ENCODE measurements at regions not wholly inside any gene's neighbourhood (a gene's known extent, or its start where the extent isn't known, plus 50 kb on each side); places are given as distances from the start of the nearest gene placed in this dataset.

DNA sequence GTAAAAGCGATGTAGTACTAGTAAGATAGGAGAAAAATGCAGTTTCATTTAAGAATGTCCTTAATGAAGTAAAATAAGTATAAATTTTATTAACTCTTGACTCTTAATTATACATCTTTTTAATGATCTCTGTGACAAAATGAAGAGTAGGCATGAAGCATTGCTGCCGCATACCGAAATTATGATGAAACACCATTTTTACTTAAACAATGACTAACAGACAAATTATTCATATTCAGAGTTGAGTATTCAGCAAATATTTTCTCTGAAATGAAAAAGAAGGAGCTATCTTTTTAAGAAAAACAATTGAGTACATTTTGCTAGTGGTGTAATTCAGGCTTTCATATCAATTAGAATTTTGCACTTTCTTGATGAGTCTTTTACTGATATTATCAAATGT is 150.6 kb upstream of the DOCK10 start:
- H3K9me3 Mint-ChIP-seq = no peaks in the 10 kb centered on the region
- Histone ChIP-seq H3K27ac (ENCODE audit: low read depth, low read length) (no peak overlapping the region), H3K27me3 (ENCODE audit: control insufficient read depth, insufficient read depth, low read length, poor library complexity, severe bottlenecking) (no peaks in the 10 kb centered on the region), H3K9ac (ENCODE audit: extremely low read depth, low read length, poor library complexity, severe bottlenecking) (no peak overlapping the region), H3K4me1 (ENCODE audit: control insufficient read depth, insufficient read depth, low read length) (no peaks in the 10 kb centered on the region), H3K9me3 (ENCODE audit: control insufficient read depth, low read length) (no peaks in the 10 kb centered on the region), H3K4me3 (ENCODE audit: low read length) (no peak overlapping the region), H3K36me3 (ENCODE audit: control insufficient read depth, insufficient read depth, low read length) (no peaks in the 10 kb centered on the region)
- no peaks in the 10 kb centered on the region for H3K4me1 Mint-ChIP-seq
- WGBS, 2 experiments (ENCODE audit: insufficient coverage in 1 of 2, insufficient read length in 1 of 2) = 89% methylated on average over 3 of the region's 3 CpGs; no CpG with 5 or more reads in 1 of the 2 experiments
- no peak overlapping the region for H3K27ac Mint-ChIP-seq
- H3K36me3 Mint-ChIP-seq (ENCODE audit: low read depth) = no peaks in the 10 kb centered on the region
- no peak overlapping the region for H3K4me3 Mint-ChIP-seq
- DNase-seq = no peak
- no peaks in the 10 kb centered on the region for H3K27me3 Mint-ChIP-seq (ENCODE audit: insufficient read depth)
- TF ChIP-seq, protein P1, sequence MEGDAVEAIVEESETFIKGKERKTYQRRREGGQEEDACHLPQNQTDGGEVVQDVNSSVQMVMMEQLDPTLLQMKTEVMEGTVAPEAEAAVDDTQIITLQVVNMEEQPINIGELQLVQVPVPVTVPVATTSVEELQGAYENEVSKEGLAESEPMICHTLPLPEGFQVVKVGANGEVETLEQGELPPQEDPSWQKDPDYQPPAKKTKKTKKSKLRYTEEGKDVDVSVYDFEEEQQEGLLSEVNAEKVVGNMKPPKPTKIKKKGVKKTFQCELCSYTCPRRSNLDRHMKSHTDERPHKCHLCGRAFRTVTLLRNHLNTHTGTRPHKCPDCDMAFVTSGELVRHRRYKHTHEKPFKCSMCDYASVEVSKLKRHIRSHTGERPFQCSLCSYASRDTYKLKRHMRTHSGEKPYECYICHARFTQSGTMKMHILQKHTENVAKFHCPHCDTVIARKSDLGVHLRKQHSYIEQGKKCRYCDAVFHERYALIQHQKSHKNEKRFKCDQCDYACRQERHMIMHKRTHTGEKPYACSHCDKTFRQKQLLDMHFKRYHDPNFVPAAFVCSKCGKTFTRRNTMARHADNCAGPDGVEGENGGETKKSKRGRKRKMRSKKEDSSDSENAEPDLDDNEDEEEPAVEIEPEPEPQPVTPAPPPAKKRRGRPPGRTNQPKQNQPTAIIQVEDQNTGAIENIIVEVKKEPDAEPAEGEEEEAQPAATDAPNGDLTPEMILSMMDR (conservative IDR thresholded peaks at IDR 0.05) = no peak

DNA sequence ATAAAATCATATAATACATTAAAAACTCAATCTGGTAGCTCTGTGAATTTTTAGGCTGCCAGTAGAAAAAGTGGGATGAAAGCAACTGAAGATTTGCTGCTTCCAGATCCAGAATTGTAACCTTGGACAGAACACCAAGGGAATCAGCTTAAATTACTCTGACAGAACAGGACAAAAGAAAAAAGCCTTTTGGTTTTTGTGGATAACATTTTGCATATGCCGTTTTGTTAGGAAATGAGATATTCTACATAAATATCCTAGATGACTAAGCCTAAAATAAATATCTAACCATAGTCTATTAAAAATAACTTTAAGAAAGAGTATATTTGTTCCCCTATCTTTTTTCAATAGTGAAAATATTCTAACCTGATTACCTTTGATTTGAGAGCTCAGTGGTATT is 148.7 kb upstream of the DOCK10 start:
- H3K4me3 Mint-ChIP-seq = no peak overlapping the region
- no CpG with 5 or more reads among the region's 1 CpG for whole genome bisulfite sequencing, 2 experiments (ENCODE audit: insufficient coverage in 1 of 2, insufficient read length in 1 of 2)
- H3K9me3 Mint-ChIP-seq = no peaks in the 10 kb centered on the region

DNA sequence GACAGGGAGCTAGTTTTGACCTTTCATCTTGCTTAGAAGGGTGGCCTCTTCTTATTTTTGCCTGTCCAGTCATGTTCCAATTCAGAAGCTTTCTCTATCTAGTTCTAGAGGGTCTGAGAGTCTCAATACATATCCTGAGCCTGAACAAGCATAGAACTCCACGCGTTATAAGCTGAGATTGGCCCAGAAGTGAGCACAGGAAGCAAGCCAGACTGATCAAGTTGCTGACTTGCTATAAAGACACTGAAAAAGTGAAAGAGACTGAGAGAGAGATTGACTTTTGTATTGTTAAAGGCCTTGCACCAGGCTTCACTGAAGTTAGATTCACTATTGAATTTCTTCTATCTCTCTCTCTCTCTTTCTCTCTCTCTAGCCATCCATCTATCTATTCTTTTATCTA is 142.7 kb upstream of the DOCK10 start:
- Mint-ChIP-seq H3K36me3 (ENCODE audit: low read depth) (no peaks in the 10 kb centered on the region), H3K27me3 (ENCODE audit: insufficient read depth) (no peaks in the 10 kb centered on the region), H3K9me3 (no peaks in the 10 kb centered on the region), H3K27ac (no peak overlapping the region), H3K4me1 (no peaks in the 10 kb centered on the region), H3K4me3 (no peak overlapping the region)
- no peak overlapping the region for H3K9ac ChIP-seq (ENCODE audit: extremely low read depth, low read length, poor library complexity, severe bottlenecking)
- H3K36me3 ChIP-seq (ENCODE audit: control insufficient read depth, insufficient read depth, low read length) = no peaks in the 10 kb centered on the region
- no peak for DNase-seq
- TF ChIP-seq, protein P1 (conservative IDR thresholded peaks at IDR 0.05) = no peak
- WGBS, 2 experiments (ENCODE audit: insufficient coverage in 1 of 2, insufficient read length in 1 of 2) = 91 to 100% methylated on average over 2 of the region's 2 CpGs
- no peaks in the 10 kb centered on the region for H3K4me1 ChIP-seq (ENCODE audit: control insufficient read depth, insufficient read depth, low read length)
- no peaks in the 10 kb centered on the region for H3K27me3 ChIP-seq (ENCODE audit: control insufficient read depth, insufficient read depth, low read length, poor library complexity, severe bottlenecking)
- no peak overlapping the region for H3K4me3 ChIP-seq (ENCODE audit: low read length)
- no peaks in the 10 kb centered on the region for H3K9me3 ChIP-seq (ENCODE audit: control insufficient read depth, low read length)
- no peak overlapping the region for H3K27ac ChIP-seq (ENCODE audit: low read depth, low read length)

More for the DNA sequence above, 148.7 kb upstream of the DOCK10 start:
- Mint-ChIP-seq H3K27ac (no peak overlapping the region), H3K27me3 (ENCODE audit: insufficient read depth) (no peaks in the 10 kb centered on the region), H3K36me3 (ENCODE audit: low read depth) (no peaks in the 10 kb centered on the region), H3K4me1 (no peaks in the 10 kb centered on the region)
- TF ChIP-seq, protein P1 (conservative IDR thresholded peaks at IDR 0.05) = no peak
- DNase-seq = no peak
- Histone ChIP-seq H3K27ac (ENCODE audit: low read depth, low read length) (no peak overlapping the region), H3K27me3 (ENCODE audit: control insufficient read depth, insufficient read depth, low read length, poor library complexity, severe bottlenecking) (no peaks in the 10 kb centered on the region), H3K9ac (ENCODE audit: extremely low read depth, low read length, poor library complexity, severe bottlenecking) (no peak overlapping the region), H3K4me1 (ENCODE audit: control insufficient read depth, insufficient read depth, low read length) (no peaks in the 10 kb centered on the region), H3K4me3 (ENCODE audit: low read length) (no peak overlapping the region), H3K9me3 (ENCODE audit: control insufficient read depth, low read length) (no peaks in the 10 kb centered on the region), H3K36me3 (ENCODE audit: control insufficient read depth, insufficient read depth, low read length) (no peaks in the 10 kb centered on the region)

Measured in endodermal cell (in vitro differentiated cells).